Muscle layer of colon (tissue), 2 donors: ENCODE measurements at regions not wholly inside any gene's neighbourhood (a gene's known extent, or its start where the extent isn't known, plus 50 kb on each side); places are given as distances from the start of the nearest gene placed in this dataset.

Experiments used
- H3K27ac ChIP-seq: one replicate; pipeline ENCODE4 v1.7.0; 2013; ENCODE audit warnings: low read depth, mild to moderate bottlenecking, low read length, moderate library complexity
- H3K27me3 ChIP-seq, 2 donors: one replicate each; pipeline ENCODE4 v1.7.0; 2013; ENCODE audit warnings: low read length in 2 of 2, mild to moderate bottlenecking in 2 of 2; ENCODE audit not compliant: insufficient read depth in 2 of 2, control insufficient read depth in 1 of 2
- H3K36me3 ChIP-seq: one replicate; pipeline ENCODE4 v1.7.0; 2013; ENCODE audit warnings: mild to moderate bottlenecking, low read length; ENCODE audit not compliant: insufficient read depth
- H3K4me1 ChIP-seq: one replicate; pipeline ENCODE4 v1.7.0; 2013; ENCODE audit warnings: mild to moderate bottlenecking, low read length; ENCODE audit not compliant: insufficient read depth
- H3K4me3 ChIP-seq, 2 donors: one replicate each; pipeline ENCODE4 v1.7.0; 2013; ENCODE audit warnings: low read length in 2 of 2, low read depth in 1 of 2, mild to moderate bottlenecking in 1 of 2, moderate library complexity in 1 of 2
- H3K9ac ChIP-seq: one replicate; pipeline ENCODE4 v1.7.0; 2013; ENCODE audit warnings: low read length
- H3K9me3 ChIP-seq: one replicate; pipeline ENCODE4 v1.7.0; 2013; ENCODE audit warnings: mild to moderate bottlenecking, low read length
- donor health status: abdominal sarcoma.
- donor health status: Adenocarcinoma of cecum.

DNA sequence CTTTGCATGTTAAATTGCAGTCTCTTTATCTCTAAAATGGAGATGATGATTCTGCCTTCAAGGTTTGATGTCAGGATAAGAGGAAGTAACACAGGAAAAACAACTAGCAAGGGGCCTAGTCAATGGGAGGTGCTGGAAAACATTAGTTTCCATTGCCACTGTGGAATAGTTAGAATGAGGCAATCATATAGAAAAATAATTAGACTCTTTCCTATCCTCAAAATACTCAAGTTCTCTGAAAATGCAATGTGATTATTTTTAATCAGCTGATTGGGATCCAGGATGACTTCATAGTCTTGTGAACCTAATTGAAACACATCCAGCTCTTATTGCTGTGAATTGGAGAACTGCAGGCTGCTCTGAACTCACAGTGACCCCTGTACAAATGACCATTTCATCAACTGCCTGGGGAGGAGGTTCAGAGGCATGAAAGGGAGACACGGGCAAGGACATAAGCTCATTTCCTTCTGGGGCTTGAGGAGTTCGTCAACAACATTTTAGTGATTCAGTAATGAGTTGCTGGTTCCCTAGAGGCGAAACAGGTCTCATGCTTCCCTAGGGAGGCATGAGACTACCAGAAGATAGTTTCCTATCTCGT, 422.5 kb downstream of the LPIN1 start:
- peaks cover 25% of the 10 kb centered on the region for H3K4me1 ChIP-seq
- H3K36me3 ChIP-seq, result no peaks in the 10 kb centered on the region
- no peak overlapping the region for H3K27ac ChIP-seq
- no peak overlapping the region for H3K4me3 ChIP-seq
- H3K9me3 ChIP-seq, result no peaks in the 10 kb centered on the region
- H3K27me3 ChIP-seq, result no peaks in the 10 kb centered on the region
- no peak overlapping the region for H3K9ac ChIP-seq

DNA sequence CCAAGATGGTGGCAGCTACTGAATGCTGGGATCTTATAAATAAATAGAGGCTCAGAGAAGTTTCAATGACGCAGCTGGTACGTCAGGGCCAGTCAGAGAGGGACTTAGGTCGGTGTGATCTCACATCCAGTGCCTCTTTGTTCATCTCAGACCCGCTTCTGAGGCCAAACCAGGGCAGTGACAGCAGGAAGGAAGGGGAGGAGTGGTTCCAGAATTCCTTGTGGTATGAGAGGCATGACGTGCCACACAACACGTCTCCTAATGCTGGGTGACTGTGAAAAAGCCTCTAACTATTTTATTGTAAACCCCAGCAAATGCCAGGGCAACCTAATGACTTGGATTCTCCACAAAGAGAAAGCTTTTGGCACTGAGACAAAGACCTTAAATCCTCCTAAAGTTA, 423.3 kb downstream of the LPIN1 start:
- no peaks in the 10 kb centered on the region for H3K9me3 ChIP-seq
- H3K27me3 ChIP-seq, result no peaks in the 10 kb centered on the region

DNA sequence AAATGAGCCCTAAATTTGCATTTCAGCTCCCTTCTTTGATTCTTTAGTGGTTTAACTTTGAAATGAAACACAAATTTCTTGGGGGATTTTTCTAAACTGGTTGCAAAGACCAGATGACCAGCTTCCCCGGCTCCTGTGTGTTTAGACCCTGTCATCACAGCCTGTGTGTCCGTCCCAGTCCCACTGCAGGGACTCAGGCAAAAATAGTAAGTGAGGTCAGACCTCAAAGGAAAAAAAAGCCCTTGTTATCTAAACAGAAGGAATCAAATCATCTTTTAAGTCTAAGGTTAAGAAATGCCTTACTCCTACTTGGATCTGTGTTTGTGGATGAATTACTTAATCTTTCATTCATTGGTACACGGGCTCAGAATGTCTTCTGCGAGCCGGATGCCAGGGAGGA, 423.7 kb downstream of the LPIN1 start:
- Histone ChIP-seq H3K9me3 (no peaks in the 10 kb centered on the region), H3K36me3 (no peaks in the 10 kb centered on the region), H3K4me1 (peaks cover 25% of the 10 kb centered on the region), H3K9ac (no peak overlapping the region), H3K27me3 (no peaks in the 10 kb centered on the region), H3K27ac (peak overlapping the region; percentile 30), H3K4me3 (no peak overlapping the region)

More for the DNA sequence above, 423.3 kb downstream of the LPIN1 start:
- peaks cover 25% of the 10 kb centered on the region for H3K4me1 ChIP-seq
- H3K27ac ChIP-seq, result peak overlapping the region; percentile 30
- H3K9ac ChIP-seq, result no peak overlapping the region
- no peak overlapping the region for H3K4me3 ChIP-seq
- no peaks in the 10 kb centered on the region for H3K36me3 ChIP-seq

DNA sequence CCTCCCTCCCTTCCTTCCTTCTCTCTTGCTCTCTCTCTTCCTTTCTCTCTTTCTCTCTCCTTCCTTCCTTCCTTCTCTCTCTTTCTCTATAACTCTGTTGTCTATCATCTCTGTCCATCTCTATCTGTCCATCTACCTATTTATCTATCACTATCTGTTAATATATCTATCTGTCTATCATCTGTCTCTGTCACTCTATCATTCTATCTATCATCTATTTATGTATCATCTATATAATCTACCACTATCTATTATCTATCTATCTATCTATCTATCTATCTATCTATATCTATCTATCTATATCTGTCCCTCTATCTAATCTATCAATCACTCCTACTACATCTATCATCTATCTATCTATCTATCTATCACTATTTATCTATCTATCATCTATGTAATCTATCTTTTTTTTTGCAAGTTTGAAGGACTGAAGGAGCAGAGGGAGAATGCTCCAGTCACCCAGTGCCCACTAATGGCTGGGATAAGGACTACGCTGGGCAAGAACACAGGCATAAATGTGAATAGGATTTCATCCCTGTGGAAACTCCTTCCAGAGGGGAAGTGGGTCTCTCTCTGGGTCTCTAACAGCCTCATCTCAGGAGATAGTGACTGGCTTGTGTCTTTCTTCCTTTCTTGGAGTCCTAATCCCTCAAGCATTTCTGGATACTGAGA, 427.0 kb downstream of the LPIN1 start:
- no peaks in the 10 kb centered on the region for H3K9me3 ChIP-seq
- H3K27me3 ChIP-seq, result no peaks in the 10 kb centered on the region
- H3K36me3 ChIP-seq, result no peaks in the 10 kb centered on the region
- peaks cover 39% of the 10 kb centered on the region for H3K4me1 ChIP-seq
- no peak overlapping the region for H3K9ac ChIP-seq
- H3K4me3 ChIP-seq, result no peak overlapping the region
- H3K27ac ChIP-seq, result no peak overlapping the region

DNA sequence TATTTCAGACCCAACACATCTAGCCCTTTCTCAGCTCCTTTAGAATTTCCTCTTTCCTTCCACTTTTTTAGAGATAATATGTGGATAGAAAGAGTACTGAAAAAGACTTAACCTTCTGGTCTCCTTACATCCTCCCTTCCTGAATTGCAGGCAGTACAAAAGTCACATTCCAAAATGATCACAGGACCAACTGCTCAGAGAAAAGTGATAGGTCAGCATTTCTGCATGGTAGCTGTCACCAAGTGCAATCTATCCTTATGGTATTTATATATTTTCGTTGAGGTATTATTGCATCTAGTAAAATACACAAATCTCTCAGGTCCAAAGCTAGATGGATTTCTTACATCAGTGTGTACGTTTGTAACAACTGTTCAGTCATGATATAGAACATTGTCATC, 427.5 kb downstream of the LPIN1 start:
- Histone ChIP-seq H3K4me1 (peaks cover 34% of the 10 kb centered on the region), H3K27me3 (no peaks in the 10 kb centered on the region), H3K36me3 (no peaks in the 10 kb centered on the region), H3K4me3 (no peak overlapping the region), H3K9me3 (no peaks in the 10 kb centered on the region), H3K27ac (no peak overlapping the region), H3K9ac (no peak overlapping the region)

DNA sequence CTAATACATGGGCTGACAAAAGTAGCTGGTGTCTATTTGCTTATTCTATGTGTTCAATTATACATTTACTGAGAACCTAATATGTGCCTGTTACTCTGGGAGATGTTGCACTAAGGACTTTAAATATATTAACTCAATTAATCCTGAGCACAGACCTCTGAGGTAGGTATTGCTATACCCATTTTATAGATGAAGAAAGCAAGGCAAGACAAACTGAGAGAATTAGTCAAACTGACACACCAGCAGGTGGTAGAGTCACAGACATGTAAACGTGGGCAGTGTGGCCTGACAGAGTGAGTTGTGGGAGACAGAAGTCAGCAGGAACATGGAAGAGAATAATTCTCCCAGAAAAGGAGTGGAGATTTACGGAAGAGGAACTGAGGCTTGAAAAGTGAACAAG, 428.9 kb downstream of the LPIN1 start:
- Histone ChIP-seq H3K4me3 (no peak overlapping the region), H3K27ac (no peak overlapping the region), H3K9ac (no peak overlapping the region), H3K36me3 (no peaks in the 10 kb centered on the region), H3K9me3 (no peaks in the 10 kb centered on the region), H3K4me1 (peaks cover 20% of the 10 kb centered on the region), H3K27me3 (no peaks in the 10 kb centered on the region)

DNA sequence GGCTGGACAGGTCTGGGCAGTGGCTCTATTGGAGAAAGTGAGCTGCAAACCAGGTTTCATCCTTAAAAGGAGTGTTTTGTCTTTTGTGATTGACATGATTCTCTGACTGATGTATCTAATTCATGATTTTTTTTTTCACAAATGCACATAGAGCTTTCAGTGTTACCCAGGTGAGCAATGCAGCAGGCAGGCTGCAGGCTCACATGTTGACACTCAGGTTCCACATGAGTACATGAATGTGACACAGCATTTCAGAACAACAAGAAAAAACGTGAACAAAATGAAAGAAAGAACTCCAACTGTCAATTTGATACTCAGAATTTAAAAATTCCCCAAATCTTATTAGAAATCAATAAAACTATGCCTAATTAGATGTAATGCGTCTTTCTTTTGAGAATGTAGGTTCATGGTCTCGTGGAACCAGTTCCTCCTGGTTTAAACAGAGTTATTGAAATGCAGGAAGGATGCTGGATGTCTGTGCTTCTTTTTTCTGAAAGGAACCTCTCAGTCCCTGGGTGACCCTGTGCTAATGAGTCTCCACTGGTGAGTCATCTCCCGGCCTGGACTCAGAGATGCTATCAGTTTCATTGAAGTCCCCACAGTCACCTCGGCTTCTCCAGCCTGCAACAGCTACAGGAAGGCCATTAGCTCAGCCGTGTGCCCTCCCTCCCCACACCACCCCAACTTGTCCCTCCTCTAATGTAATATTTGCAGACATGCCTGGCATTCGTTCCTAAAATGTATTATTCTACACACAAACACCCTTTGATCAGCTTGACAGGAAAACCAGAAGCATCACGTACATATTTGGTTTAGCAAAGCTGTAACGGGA, 430.4 kb downstream of the LPIN1 start:
- H3K27me3 ChIP-seq, result no peaks in the 10 kb centered on the region
- no peaks in the 10 kb centered on the region for H3K36me3 ChIP-seq
- H3K9ac ChIP-seq, result no peak overlapping the region
- H3K4me3 ChIP-seq, result no peak overlapping the region
- no peak overlapping the region for H3K27ac ChIP-seq
- H3K4me1 ChIP-seq, result peaks cover 18% of the 10 kb centered on the region
- no peaks in the 10 kb centered on the region for H3K9me3 ChIP-seq

DNA sequence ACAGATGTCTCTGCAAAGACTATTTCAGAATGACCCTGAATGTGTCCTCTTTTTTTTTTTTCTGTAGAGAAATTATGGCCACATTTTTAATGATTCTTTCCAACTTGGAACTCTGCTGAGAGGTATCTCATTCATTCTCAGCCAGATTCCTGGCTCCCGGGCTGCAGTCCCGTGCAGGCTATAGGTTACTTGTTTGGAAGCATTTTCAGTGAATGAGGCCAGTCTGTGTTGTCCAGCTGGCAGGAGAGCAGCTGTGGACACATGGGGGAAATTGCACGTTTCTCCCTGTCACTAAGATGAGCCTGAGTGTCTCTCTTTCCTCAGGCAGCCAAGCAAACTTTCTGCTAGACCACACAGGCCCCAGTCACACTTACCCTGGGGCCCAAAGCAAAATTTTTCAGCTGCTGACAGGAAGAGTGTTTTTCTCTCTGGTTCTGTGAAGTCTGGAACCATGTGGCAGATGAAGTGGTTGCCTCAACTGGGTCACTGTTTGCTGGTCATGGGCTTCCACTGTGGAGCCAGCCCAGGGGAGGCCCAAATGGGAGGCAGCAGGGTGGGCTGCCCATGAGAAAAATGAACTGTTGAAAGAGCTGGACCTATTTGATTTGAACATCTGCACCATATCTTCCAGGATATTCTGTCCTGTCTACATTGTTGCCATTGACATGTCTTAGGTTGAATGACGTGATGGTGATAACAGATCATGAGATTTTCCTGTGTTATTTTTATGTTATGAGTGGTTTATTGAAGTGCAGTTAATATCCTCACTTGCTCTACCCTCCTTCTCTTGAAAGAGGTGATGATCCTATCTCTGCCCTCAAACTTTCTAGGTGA, 431.2 kb downstream of the LPIN1 start:
- H3K9ac ChIP-seq, result no peak overlapping the region
- H3K4me3 ChIP-seq, result no peak overlapping the region
- H3K27me3 ChIP-seq, result no peaks in the 10 kb centered on the region
- no peaks in the 10 kb centered on the region for H3K9me3 ChIP-seq
- peaks cover 18% of the 10 kb centered on the region for H3K4me1 ChIP-seq
- no peaks in the 10 kb centered on the region for H3K36me3 ChIP-seq
- no peak overlapping the region for H3K27ac ChIP-seq

DNA sequence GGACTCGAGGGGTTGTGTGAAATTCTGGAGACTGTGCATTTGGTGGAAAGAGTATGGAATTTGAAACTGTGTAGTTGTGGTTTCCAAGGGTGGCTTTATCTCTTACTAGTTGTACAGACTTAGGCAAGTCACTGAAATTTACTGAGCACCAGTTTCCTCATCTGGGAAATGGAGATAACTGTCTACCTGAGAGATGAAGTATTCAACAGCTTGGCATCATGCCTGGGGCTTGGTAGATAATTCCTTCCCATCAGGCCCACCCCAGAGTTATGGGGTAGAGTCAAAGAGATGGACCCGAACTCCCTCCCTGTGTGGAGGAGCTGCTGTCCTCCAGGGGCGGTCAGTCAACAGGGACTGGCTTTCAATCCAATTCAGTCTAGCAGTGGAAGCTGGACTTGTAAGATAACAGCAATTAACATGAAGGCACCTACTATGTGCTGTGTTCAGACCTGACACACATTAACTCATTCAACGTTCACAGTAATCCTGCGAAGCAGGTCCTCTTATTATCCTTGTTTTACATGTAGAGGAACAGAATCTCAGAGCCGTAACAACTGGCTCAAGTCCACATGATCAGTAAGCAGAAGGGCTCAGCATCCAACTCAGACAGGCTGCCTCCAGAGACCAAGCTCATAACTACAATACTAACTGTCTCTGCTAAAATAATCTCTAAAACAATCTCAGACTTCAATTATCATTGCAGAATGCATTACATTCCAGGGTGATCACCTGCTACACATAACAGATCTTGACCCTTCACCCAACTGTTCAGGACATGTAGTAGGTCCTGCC, 432.1 kb downstream of the LPIN1 start:
- Histone ChIP-seq H3K4me3 (no peak overlapping the region), H3K27me3 (no peaks in the 10 kb centered on the region), H3K27ac (no peak overlapping the region), H3K36me3 (no peaks in the 10 kb centered on the region), H3K9me3 (no peaks in the 10 kb centered on the region), H3K9ac (no peak overlapping the region), H3K4me1 (peaks cover 18% of the 10 kb centered on the region)

DNA sequence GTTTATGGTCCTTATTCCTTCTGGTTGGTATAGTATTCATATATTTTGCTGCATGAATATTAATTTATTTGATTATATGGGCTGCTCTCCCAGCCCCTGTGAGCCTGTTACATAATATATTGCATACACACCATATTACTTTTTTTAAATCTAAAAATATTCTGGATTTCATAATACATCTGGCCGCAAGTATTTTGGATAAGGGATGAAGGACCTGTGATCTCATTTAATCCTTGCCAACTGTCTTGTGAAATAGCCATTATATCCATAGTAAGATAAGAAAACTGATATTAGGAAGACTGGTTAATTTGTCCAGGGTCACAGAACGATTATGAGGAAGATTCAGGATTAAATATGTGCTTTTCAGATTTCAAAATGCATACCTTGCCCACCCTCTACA, 433.6 kb downstream of the LPIN1 start:
- Histone ChIP-seq H3K27ac (no peak overlapping the region), H3K27me3 (no peaks in the 10 kb centered on the region), H3K36me3 (no peaks in the 10 kb centered on the region), H3K4me1 (peaks cover 18% of the 10 kb centered on the region), H3K9ac (no peak overlapping the region), H3K9me3 (no peaks in the 10 kb centered on the region), H3K4me3 (no peak overlapping the region)
